SU-DHL-6 (cell line): ENCODE measurements at regions not wholly inside any gene's neighbourhood (a gene's known extent, or its start where the extent isn't known, plus 50 kb on each side); places are given as distances from the start of the nearest gene placed in this dataset.

Experiments used
- H2AFZ ChIP-seq: fragments of 200-600 bp; sonication (generic); 2 replicates; pipeline ENCODE4 v1.6.1; 2014; ENCODE audit warnings: low read depth, mild to moderate bottlenecking, moderate library complexity, mixed read lengths, antibody characterized with exemption, low read length; ENCODE audit not compliant: severe bottlenecking
- H3F3A ChIP-seq: fragments of 200-600 bp; shearing (Covaris generic); 2 replicates; pipeline ENCODE4 v1.6.0; 2016; ENCODE audit warnings: antibody characterized with exemption, mild to moderate bottlenecking; ENCODE audit not compliant: insufficient read depth
- H3K27ac ChIP-seq: fragments of 200-600 bp; sonication (generic); 2 replicates; pipeline ENCODE4 v1.5.1; 2016; ENCODE audit warnings: low read depth, mild to moderate bottlenecking, low read length, moderate library complexity, mixed read lengths
- H3K27me3 ChIP-seq: fragments of 200-600 bp; sonication (generic), shearing (Covaris generic); 2 replicates; pipeline ENCODE4 v1.6.0; 2014; ENCODE audit warnings: mild to moderate bottlenecking, low read length
- H3K36me3 ChIP-seq: fragments of 200-600 bp; sonication (generic); 2 replicates; pipeline ENCODE4 v1.6.1; 2014; ENCODE audit warnings: mild to moderate bottlenecking, low read length, mixed read lengths
- H3K4me2 ChIP-seq: fragments of 300-600, 200-600 bp; shearing (Covaris generic), sonication (generic); 2 replicates; pipeline ENCODE4 v1.6.0; 2014; ENCODE audit warnings: low read length, low read depth, mild to moderate bottlenecking; ENCODE audit not compliant: poor library complexity, severe bottlenecking
- H3K4me3 ChIP-seq: fragments of 200-600 bp; sonication (generic); 2 replicates; pipeline ENCODE4 v1.5.1; 2014; ENCODE audit warnings: antibody characterized with exemption, low read length, mild to moderate bottlenecking, mixed read lengths; ENCODE audit not compliant: insufficient read depth, poor library complexity, severe bottlenecking
- H3K79me2 ChIP-seq: fragments of 200-600 bp; sonication (generic); 2 replicates; pipeline ENCODE4 v1.6.1; 2014; ENCODE audit warnings: mild to moderate bottlenecking, low read length, moderate library complexity; ENCODE audit not compliant: insufficient read depth
- H3K9ac ChIP-seq: fragments of 200-600 bp; sonication (generic); 2 replicates; pipeline ENCODE4 v1.7.0; 2014; ENCODE audit warnings: mild to moderate bottlenecking, low read length
- H3K9me2 ChIP-seq: fragments of 200-600 bp; sonication (generic); replicated peaks from 2 replicates; pipeline ENCODE4 v1.6.1; 2014; ENCODE audit warnings: low read length; ENCODE audit not compliant: insufficient read depth
- H3K9me3 ChIP-seq: fragments of 200-600 bp; sonication (generic); 2 replicates; pipeline ENCODE4 v1.6.1; 2014; ENCODE audit warnings: low read length, mixed read lengths; ENCODE audit not compliant: insufficient read depth
- H4K20me1 ChIP-seq: fragments of 200-600 bp; sonication (generic); 2 replicates; pipeline ENCODE4 v1.6.1; 2014; ENCODE audit warnings: low read depth, mild to moderate bottlenecking, antibody characterized with exemption, low read length, moderate library complexity, mixed read lengths
- EZH2phosphoT487 ChIP-seq: fragments of 200-600 bp; sonication (generic), shearing (Covaris generic); conservative IDR thresholded peaks from 2 replicates; pipeline ENCODE4 v1.6.1; 2018; ENCODE audit warnings: mild to moderate bottlenecking, antibody characterized with exemption, low read length, moderate library complexity, mixed read lengths
- TF ChIP-seq, protein P1 (sequence below): fragments of 200-600 bp; sonication (generic); IDR thresholded peaks from one replicate; pipeline ENCODE4 v1.5.1; 2017; ENCODE audit warnings: antibody characterized with exemption, mild to moderate bottlenecking, low read length, moderate library complexity; ENCODE audit not compliant: insufficient read depth, poor library complexity, severe bottlenecking

GRCh38 chr2:12207491-12207890 lies 461.1 kb downstream of the LPIN1 start:
- no peaks in the 10 kb centered on the region for H3K9me2 ChIP-seq
- H3K79me2 ChIP-seq: no peaks in the 10 kb centered on the region

DNA sequence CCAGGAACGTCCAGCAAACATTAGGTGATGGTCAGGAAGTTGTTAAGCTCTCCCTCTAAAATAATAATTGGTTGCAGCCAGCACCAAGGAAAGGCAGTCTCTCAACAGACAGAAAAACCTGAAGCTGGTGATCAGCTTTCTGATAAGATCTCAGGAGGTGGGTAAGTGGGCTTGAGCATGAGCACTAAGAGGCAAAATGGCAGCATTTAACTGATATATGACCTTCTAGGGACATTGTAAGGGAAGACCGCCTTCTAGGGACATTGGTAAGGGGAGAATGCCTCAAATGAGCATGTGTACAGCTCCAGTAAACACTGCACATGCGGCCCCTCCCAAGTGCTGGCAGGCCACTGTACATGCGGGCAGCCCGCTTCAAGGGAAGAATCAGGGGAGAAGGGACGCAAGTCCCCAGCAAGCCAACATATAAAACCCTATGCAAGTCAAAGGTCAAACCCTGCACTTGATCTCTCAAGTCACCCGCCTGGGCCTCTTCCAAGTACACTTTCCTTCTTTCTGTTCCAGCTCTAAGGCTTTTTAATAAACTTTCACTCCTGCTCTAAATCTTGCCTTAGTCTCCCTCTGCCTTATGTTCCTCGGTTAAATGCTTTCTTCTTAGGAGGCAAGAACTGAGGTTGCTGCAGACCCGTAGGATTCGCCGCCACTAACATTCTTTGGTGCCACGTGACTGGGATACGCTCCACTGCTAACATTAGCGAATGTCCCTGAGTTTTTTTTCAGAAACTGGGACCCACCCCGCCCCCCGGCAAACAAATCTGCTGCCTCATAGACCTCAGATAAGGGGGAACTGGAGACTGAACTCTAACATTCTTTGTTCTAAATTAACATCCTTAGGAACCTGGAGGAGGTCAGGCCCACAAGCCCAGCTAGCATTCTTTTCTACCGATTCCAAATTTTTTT lies 463.8 kb downstream of the LPIN1 start:
- no peak overlapping the region for H3K4me3 ChIP-seq
- no peaks in the 10 kb centered on the region for H3K36me3 ChIP-seq
- no peaks in the 10 kb centered on the region for H4K20me1 ChIP-seq
- peaks cover 2% of the 10 kb centered on the region; the same call in 1 of the 2 replicates for H3K9me3 ChIP-seq
- H3K79me2 ChIP-seq: no peaks in the 10 kb centered on the region
- H3K4me2 ChIP-seq: no peak overlapping the region
- no peak overlapping the region for H2AFZ ChIP-seq
- TF ChIP-seq EZH2phosphoT487: no peak
- TF ChIP-seq, protein P1, sequence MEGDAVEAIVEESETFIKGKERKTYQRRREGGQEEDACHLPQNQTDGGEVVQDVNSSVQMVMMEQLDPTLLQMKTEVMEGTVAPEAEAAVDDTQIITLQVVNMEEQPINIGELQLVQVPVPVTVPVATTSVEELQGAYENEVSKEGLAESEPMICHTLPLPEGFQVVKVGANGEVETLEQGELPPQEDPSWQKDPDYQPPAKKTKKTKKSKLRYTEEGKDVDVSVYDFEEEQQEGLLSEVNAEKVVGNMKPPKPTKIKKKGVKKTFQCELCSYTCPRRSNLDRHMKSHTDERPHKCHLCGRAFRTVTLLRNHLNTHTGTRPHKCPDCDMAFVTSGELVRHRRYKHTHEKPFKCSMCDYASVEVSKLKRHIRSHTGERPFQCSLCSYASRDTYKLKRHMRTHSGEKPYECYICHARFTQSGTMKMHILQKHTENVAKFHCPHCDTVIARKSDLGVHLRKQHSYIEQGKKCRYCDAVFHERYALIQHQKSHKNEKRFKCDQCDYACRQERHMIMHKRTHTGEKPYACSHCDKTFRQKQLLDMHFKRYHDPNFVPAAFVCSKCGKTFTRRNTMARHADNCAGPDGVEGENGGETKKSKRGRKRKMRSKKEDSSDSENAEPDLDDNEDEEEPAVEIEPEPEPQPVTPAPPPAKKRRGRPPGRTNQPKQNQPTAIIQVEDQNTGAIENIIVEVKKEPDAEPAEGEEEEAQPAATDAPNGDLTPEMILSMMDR: no peak
- H3K27ac ChIP-seq: no peak overlapping the region
- H3K9me2 ChIP-seq: no peaks in the 10 kb centered on the region
- no peaks in the 10 kb centered on the region for H3F3A ChIP-seq
- H3K9ac ChIP-seq: no peak overlapping the region
- no peaks in the 10 kb centered on the region for H3K27me3 ChIP-seq

More at GRCh38 chr2:12207491-12207890, 461.1 kb downstream of the LPIN1 start:
- Histone ChIP-seq H2AFZ (no peak overlapping the region), H3K36me3 (no peaks in the 10 kb centered on the region), H3K9me3 (peaks cover 7% of the 10 kb centered on the region; the same call in 1 of the 2 replicates), H3K4me3 (no peak overlapping the region), H3K4me2 (no peak overlapping the region), H3K27ac (no peak overlapping the region), H3K27me3 (no peaks in the 10 kb centered on the region), H4K20me1 (no peaks in the 10 kb centered on the region), H3F3A (no peaks in the 10 kb centered on the region), H3K9ac (no peak overlapping the region)
- no peak for TF ChIP-seq EZH2phosphoT487
- TF ChIP-seq, protein P1: no peak

DNA sequence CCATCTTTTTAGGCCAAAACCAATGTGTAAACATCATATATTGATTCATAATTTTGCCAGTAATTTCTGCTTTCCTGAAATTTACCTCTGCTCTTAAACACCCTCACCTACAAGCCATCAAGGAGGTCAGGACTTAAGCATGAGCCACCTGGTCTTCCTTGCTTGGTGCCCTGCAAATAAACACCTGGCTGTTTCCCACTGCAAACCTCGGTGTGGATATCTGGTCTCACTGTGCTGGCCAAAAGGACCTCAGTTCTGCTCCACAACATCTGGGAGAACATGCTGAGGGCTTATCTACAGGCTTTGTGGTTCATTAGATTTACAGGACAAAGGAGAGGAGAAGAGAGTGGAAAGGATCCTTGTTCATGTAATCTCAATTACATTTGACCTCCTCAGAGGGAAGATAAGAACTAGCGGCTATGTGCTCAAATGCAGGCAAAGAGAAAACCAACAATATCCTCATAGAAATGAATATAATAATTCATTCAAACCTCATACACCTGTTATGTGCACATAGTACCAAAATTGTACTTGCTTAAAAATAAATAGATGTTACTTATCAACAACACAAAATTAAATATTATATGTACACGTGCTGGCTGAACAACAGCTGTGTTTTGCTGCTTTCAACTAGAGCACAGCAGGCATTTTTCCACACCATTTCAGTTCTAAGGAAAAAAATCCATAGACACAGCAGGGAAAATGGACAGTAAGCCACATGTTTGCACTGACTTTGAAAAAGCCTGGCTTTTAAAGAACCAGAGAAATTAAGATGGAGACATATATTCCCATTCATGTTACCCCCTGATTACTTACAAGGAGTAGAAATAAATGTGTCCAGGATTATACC lies 465.1 kb downstream of the LPIN1 start:
- Histone ChIP-seq H3F3A (no peaks in the 10 kb centered on the region), H3K4me3 (no peak overlapping the region), H3K9me3 (no peaks in the 10 kb centered on the region; the same call in 1 of the 2 replicates), H4K20me1 (no peaks in the 10 kb centered on the region), H3K79me2 (no peaks in the 10 kb centered on the region), H3K9me2 (no peaks in the 10 kb centered on the region), H2AFZ (no peak overlapping the region), H3K27me3 (no peaks in the 10 kb centered on the region), H3K9ac (no peak overlapping the region), H3K27ac (no peak overlapping the region), H3K36me3 (no peaks in the 10 kb centered on the region), H3K4me2 (no peak overlapping the region)
- TF ChIP-seq, protein P1: no peak
- TF ChIP-seq EZH2phosphoT487: no peak
